GM23338 (cell line): ENCODE measurements at regions not wholly inside any gene's neighbourhood (a gene's known extent, or its start where the extent isn't known, plus 50 kb on each side); places are given as distances from the start of the nearest gene placed in this dataset.

Experiments used
- ATAC-seq: fragments of 200-7000 bp; cut with Tn5 transposase; 3 replicates; pipeline ENCODE4 v1.9.1; 2020
- DNase-seq: peaks from one replicate; pipeline ENCODE4 v3.0.0-alpha.2; 2015; ENCODE audit warnings: low spot score
- H2AFZ ChIP-seq: fragments of 200-600 bp; sonication (generic); 2 replicates; pipeline ENCODE4 v1.8.0; 2016; ENCODE audit warnings: antibody characterized with exemption, mild to moderate bottlenecking, moderate library complexity
- H3F3A ChIP-seq: fragments of 200-600 bp; sonication (generic); replicated peaks from 2 replicates; pipeline ENCODE4 v1.8.0; 2017; ENCODE audit warnings: antibody characterized with exemption, mixed run types, low read depth
- H3K27ac ChIP-seq: fragments of 200-600 bp; sonication (generic); 2 replicates; pipeline ENCODE4 v1.6.1; 2016; ENCODE audit warnings: low read depth
- H3K27me3 ChIP-seq: fragments of 200-600 bp; sonication (generic); 2 replicates; pipeline ENCODE4 v1.8.0; 2016; ENCODE audit warnings: mild to moderate bottlenecking, mixed run types, moderate library complexity; ENCODE audit not compliant: insufficient read depth
- H3K36me3 ChIP-seq: fragments of 200-600 bp; sonication (generic); 2 replicates; pipeline ENCODE4 v1.8.0; 2016; ENCODE audit warnings: mild to moderate bottlenecking; ENCODE audit not compliant: insufficient read depth
- H3K4me1 ChIP-seq: fragments of 200-600 bp; sonication (generic); 2 replicates; pipeline ENCODE4 v1.8.0; 2016; ENCODE audit warnings: mild to moderate bottlenecking, moderate library complexity; ENCODE audit not compliant: insufficient read depth
- H3K4me2 ChIP-seq: fragments of 200-600 bp; sonication (generic); 2 replicates; pipeline ENCODE4 v1.7.1; 2017; ENCODE audit warnings: mixed run types
- H3K4me3 ChIP-seq: fragments of 200-600 bp; sonication (generic); 2 replicates; pipeline ENCODE4 v1.6.1; 2016; ENCODE audit warnings: mixed run types
- H3K79me2 ChIP-seq: fragments of 200-600 bp; sonication (generic); replicated peaks from 2 replicates; pipeline ENCODE4 v1.8.0; 2017; ENCODE audit warnings: mild to moderate bottlenecking; ENCODE audit not compliant: insufficient read depth
- H3K9me2 ChIP-seq: fragments of 200-600 bp; sonication (generic); 2 replicates; pipeline ENCODE4 v1.8.0; 2017; ENCODE audit not compliant: insufficient read depth
- H4K20me1 ChIP-seq: fragments of 200-600 bp; sonication (generic); replicated peaks from 2 replicates; pipeline ENCODE4 v1.8.0; 2017; ENCODE audit warnings: mild to moderate bottlenecking; ENCODE audit not compliant: insufficient read depth
- H3K27ac Mint-ChIP-seq: 2 replicates; pipeline ENCODE4 v1.8.0; 2020; ENCODE audit warnings: inconsistent platforms, mild to moderate bottlenecking, moderate library complexity, mixed read lengths
- H3K27me3 Mint-ChIP-seq: 3 replicates; pipeline ENCODE4 v1.8.0; 2022; ENCODE audit warnings: low read depth, mild to moderate bottlenecking, moderate library complexity, mixed read lengths, inconsistent platforms; ENCODE audit not compliant: insufficient read depth, poor library complexity
- H3K36me3 Mint-ChIP-seq: 3 replicates; pipeline ENCODE4 v1.8.0; 2021; ENCODE audit warnings: low read depth, mild to moderate bottlenecking, inconsistent platforms, moderate library complexity, mixed read lengths
- H3K4me1 Mint-ChIP-seq: 3 replicates; pipeline ENCODE4 v1.8.0; 2020; ENCODE audit warnings: mild to moderate bottlenecking, inconsistent platforms, mixed read lengths
- H3K4me3 Mint-ChIP-seq: 3 replicates; pipeline ENCODE4 v1.8.0; 2021; ENCODE audit warnings: moderate library complexity, mild to moderate bottlenecking, inconsistent platforms, mixed read lengths
- H3K9me3 Mint-ChIP-seq: 3 replicates; pipeline ENCODE4 v1.8.0; 2020; ENCODE audit warnings: moderate library complexity, mild to moderate bottlenecking, inconsistent platforms, mixed read lengths
- JUNB ChIP-seq: IDR thresholded peaks from one replicate; pipeline ENCODE4 v1.6.1; 2016; ENCODE audit warnings: antibody characterized with exemption; ENCODE audit not compliant: unreplicated experiment
- TF ChIP-seq, protein P1 (sequence below): fragments of 250-450 bp; sonication (Bioruptor Pico); IDR thresholded peaks from 2 replicates; pipeline ENCODE4 v1.5.0; 2020; ENCODE audit warnings: mild to moderate bottlenecking, moderate library complexity
- TF ChIP-seq, protein P2 (sequence below), 2 experiments: fragments of 200-600 bp in 1 of 2; sonication (generic) in 1 of 2; conservative IDR thresholded peaks; 2 replicates each; pipeline versions ENCODE4 v1.5.1 to v1.6.1; 2016 to 2017; ENCODE audit warnings: antibody characterized with exemption in 2 of 2, low read depth in 2 of 2, mild to moderate bottlenecking in 2 of 2, moderate library complexity in 1 of 2

DNA sequence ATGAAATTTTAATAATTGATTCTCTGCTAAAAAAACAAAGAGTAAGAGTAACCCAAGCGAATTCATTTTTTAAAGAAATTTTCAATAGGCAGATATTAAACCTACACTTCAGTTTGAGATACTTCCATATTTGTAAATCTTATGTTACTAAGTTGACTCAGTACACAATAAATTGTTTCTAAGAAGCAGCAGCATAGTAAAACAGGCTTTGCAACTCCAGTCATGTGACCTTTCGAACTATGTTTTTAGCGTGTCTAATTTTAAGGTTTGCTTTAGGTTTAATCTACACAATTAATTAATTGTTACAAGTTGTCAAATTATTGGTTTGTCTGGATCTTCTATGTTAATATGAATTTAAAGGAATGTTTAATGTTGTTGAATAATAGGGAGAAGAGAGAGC lies 708.9 kb upstream of the CITED2 start (continued):
- TF ChIP-seq, protein P1, sequence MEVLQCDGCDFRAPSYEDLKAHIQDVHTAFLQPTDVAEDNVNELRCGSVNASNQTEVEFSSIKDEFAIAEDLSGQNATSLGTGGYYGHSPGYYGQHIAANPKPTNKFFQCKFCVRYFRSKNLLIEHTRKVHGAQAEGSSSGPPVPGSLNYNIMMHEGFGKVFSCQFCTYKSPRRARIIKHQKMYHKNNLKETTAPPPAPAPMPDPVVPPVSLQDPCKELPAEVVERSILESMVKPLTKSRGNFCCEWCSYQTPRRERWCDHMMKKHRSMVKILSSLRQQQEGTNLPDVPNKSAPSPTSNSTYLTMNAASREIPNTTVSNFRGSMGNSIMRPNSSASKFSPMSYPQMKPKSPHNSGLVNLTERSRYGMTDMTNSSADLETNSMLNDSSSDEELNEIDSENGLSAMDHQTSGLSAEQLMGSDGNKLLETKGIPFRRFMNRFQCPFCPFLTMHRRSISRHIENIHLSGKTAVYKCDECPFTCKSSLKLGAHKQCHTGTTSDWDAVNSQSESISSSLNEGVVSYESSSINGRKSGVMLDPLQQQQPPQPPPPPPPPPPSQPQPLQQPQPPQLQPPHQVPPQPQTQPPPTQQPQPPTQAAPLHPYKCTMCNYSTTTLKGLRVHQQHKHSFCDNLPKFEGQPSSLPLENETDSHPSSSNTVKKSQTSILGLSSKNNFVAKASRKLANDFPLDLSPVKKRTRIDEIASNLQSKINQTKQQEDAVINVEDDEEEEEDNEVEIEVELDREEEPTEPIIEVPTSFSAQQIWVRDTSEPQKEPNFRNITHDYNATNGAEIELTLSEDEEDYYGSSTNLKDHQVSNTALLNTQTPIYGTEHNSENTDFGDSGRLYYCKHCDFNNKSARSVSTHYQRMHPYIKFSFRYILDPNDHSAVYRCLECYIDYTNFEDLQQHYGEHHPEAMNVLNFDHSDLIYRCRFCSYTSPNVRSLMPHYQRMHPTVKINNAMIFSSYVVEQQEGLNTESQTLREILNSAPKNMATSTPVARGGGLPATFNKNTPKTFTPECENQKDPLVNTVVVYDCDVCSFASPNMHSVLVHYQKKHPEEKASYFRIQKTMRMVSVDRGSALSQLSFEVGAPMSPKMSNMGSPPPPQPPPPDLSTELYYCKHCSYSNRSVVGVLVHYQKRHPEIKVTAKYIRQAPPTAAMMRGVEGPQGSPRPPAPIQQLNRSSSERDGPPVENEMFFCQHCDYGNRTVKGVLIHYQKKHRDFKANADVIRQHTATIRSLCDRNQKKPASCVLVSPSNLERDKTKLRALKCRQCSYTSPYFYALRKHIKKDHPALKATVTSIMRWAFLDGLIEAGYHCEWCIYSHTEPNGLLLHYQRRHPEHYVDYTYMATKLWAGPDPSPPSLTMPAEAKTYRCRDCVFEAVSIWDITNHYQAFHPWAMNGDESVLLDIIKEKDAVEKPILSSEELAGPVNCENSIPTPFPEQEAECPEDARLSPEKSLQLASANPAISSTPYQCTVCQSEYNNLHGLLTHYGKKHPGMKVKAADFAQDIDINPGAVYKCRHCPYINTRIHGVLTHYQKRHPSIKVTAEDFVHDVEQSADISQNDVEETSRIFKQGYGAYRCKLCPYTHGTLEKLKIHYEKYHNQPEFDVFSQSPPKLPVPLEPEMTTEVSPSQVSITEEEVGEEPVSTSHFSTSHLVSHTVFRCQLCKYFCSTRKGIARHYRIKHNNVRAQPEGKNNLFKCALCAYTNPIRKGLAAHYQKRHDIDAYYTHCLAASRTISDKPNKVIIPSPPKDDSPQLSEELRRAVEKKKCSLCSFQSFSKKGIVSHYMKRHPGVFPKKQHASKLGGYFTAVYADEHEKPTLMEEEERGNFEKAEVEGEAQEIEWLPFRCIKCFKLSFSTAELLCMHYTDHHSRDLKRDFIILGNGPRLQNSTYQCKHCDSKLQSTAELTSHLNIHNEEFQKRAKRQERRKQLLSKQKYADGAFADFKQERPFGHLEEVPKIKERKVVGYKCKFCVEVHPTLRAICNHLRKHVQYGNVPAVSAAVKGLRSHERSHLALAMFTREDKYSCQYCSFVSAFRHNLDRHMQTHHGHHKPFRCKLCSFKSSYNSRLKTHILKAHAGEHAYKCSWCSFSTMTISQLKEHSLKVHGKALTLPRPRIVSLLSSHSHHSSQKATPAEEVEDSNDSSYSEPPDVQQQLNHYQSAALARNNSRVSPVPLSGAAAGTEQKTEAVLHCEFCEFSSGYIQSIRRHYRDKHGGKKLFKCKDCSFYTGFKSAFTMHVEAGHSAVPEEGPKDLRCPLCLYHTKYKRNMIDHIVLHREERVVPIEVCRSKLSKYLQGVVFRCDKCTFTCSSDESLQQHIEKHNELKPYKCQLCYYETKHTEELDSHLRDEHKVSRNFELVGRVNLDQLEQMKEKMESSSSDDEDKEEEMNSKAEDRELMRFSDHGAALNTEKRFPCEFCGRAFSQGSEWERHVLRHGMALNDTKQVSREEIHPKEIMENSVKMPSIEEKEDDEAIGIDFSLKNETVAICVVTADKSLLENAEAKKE (CRISPR knock-in tag), result no peak
- TF ChIP-seq JUNB, result no peak

- H3K27me3 ChIP-seq, result no peaks in the 10 kb centered on the region
- ATAC-seq (no peak), DNase-seq (no peak)
- H3K36me3 ChIP-seq, result no peaks in the 10 kb centered on the region
- no peaks in the 10 kb centered on the region for H3K79me2 ChIP-seq
- no peak overlapping the region for H3K27ac ChIP-seq
- H3K4me2 ChIP-seq, result no peak overlapping the region
- no peak overlapping the region for H3K4me3 ChIP-seq
- Mint-ChIP-seq H3K27me3 (no peaks in the 10 kb centered on the region), H3K27ac (no peak overlapping the region), H3K36me3 (no peaks in the 10 kb centered on the region), H3K4me1 (0 out of 3 replicates have a peak, but pooled peaks cover 4% of the 10 kb centered on the region), H3K4me3 (no peak overlapping the region), H3K9me3 (no peaks in the 10 kb centered on the region)
- 0 out of 2 replicates have a peak, but pooled peaks cover 4% of the 10 kb centered on the region for H3K9me2 ChIP-seq
- H3K4me1 ChIP-seq, result no peaks in the 10 kb centered on the region; the same call in 1 of the 2 replicates
- H3F3A ChIP-seq, result no peaks in the 10 kb centered on the region
- TF ChIP-seq, protein P2, sequence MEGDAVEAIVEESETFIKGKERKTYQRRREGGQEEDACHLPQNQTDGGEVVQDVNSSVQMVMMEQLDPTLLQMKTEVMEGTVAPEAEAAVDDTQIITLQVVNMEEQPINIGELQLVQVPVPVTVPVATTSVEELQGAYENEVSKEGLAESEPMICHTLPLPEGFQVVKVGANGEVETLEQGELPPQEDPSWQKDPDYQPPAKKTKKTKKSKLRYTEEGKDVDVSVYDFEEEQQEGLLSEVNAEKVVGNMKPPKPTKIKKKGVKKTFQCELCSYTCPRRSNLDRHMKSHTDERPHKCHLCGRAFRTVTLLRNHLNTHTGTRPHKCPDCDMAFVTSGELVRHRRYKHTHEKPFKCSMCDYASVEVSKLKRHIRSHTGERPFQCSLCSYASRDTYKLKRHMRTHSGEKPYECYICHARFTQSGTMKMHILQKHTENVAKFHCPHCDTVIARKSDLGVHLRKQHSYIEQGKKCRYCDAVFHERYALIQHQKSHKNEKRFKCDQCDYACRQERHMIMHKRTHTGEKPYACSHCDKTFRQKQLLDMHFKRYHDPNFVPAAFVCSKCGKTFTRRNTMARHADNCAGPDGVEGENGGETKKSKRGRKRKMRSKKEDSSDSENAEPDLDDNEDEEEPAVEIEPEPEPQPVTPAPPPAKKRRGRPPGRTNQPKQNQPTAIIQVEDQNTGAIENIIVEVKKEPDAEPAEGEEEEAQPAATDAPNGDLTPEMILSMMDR (conservative IDR thresholded peaks at IDR 0.05; ENCODE audit: low read depth in 2 of 2), result no peak
- H4K20me1 ChIP-seq, result no peaks in the 10 kb centered on the region
- no peak overlapping the region for H2AFZ ChIP-seq
Observed at GRCh38 chr6:140082867-140083297, 708.4 kb upstream of the CITED2 start.
